ENCODE measurements at regions not wholly inside any gene's neighbourhood (a gene's known extent, or its start where the extent isn't known, plus 50 kb on each side); places are given as distances from the start of the nearest gene placed in this dataset.

DNA sequence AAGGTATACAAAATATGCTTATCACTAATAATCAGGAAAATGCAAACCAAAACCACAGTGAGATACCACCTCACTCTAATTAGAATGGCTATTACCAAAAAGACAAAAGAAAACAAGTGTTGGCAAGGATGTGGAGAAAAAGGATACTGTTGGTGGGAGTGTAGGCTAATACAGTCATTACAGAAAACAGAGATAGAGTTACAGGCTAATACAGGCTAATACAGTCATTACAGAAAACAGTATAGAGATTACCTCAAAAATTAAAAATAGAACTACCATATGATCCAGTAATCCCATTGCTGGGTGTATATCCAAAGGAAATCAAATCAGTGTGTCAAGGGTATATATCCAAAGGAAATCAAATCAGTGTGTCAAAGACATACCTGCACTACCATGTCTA lies 238.4 kb downstream of the PLPP3 start:
- no peak for DNase-seq

- DNase-seq = no peak
Observed at GRCh38 chr1:56339786-56340465, 239.4 kb downstream of the PLPP3 start.

GRCh38 chr1:56339093-56339492 lies 240.3 kb downstream of the PLPP3 start:
- no peak for DNase-seq

DNA sequence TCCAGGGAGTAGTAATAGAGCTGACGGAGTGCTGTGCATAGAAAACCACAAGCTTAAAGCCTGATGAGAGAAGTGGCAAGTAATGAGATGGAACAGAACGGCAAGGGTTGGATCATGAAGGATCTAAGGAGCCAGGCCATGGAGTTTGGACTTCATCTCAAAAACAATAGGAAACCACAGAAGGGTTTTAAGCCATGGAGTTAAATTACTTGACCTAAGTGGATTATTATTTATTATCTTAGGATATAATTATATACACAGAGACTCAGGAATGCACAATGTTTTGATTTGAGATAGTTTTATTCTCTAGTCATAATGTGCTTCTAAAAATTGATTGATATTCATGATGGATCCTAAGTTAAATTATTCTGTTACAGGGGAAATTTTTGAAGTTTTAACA lies 242.4 kb downstream of the PLPP3 start:
- no peak for DNase-seq

GRCh38 chr1:56335394-56335793 lies 244.0 kb downstream of the PLPP3 start:
- DNase-seq = no peak

DNA sequence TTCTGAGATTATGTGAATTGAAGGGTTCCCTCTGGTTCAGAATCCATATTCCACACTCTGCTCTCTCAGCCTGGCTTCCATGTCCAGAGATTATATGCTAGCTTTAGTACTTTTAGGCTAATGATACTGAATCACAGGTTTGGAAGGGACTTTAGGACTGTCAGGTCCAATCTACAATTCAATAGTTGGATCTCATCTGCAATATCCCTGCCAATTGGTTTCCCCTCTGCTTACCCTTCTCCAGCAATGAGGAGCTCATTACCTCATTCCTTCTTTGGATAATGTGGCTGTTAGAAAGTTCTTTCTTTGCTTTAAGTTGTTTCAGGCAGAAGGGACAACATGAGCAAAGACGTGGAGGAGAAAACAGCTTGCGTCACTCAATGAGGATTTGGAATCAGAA lies 245.3 kb downstream of the PLPP3 start:
- no peak for DNase-seq

DNA sequence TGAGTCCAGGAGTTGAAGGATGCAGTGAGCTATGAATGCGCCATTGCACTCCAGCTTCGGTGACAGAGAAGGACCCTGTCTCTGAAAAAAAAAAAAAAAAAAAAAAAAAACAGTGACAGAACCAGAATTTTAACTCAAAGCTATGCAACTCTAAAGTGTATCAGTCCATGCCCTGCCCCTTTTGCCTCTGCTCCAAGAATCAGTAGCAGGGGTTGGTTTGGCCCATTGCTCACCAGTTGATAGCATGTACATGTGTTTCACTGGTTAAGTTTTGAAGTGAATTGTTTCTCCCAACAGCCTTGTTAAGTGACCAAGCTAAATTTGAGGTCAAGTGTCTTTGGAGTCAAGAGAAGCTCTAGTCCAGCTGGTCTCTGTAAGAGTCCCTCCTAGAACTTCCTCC lies 245.9 kb downstream of the PLPP3 start:
- no peak for DNase-seq

- DNase-seq = peak; percentile 85 to 93 (median 87)
Observed at GRCh38 chr1:56331892-56332567, 247.3 kb downstream of the PLPP3 start.

DNA sequence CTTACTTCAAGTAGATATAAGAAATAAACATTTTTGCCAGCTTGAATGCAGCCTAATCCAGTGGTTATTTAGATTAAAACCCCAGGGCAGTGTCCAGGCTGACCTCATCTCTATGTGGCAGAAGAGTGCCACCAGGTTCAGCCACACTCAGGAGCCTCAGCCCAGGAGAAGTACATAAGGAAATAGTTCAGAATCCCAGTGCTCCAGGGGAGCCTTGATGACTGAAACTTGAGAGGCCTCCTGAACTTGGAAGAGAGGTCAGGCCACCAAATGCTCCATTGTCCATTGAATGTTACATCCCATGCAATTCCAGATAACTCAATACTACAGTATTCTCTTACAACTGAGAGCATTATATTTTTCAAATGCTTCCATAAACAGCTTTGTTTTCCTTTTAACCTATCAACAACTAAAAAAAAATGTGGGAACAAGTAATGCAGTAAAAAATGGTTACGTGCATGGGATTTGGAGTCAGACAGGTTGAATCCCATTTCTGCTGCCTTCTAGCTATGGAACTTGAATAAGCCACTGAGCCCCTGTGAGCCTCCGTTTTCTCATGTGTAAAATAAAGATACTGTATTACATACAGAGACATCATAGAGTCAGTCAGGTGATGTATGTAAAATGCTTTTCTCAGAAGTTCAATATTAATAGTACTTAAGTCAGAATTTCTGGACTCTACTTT lies 248.0 kb downstream of the PLPP3 start:
- DNase-seq = no peak

- DNase-seq = peak; percentile 80 to 95 (median 93)
Observed at GRCh38 chr1:56330391-56331026, 248.9 kb downstream of the PLPP3 start.

GRCh38 chr1:56329970-56330369 lies 249.4 kb downstream of the PLPP3 start:
- DNase-seq = peak; percentile 47 to 74 (median 73)

GRCh38 chr1:56327195-56327594 lies 252.2 kb downstream of the PLPP3 start:
- no peak for DNase-seq

GRCh38 chr1:56326056-56326455 lies 253.3 kb downstream of the PLPP3 start:
- no peak for DNase-seq

DNA sequence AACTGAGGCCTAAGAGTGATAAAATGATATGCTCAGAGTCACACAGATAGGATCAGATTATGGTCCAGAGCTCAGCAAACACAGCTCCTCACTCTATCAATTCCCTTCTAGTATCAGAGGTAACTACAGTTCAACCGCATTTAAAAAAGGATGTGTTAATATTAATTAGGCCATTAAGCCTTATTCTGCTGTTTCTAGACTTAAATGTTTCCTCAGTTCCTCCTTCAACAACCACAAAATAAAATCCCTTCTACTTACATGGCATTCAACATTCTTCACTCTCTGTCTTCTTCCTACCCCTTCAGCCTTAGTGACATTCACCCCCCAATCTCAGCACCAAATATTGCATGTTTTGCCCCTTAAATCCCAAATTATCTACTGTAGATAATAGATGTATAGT lies 254.9 kb downstream of the PLPP3 start:
- DNase-seq = no peak

DNA sequence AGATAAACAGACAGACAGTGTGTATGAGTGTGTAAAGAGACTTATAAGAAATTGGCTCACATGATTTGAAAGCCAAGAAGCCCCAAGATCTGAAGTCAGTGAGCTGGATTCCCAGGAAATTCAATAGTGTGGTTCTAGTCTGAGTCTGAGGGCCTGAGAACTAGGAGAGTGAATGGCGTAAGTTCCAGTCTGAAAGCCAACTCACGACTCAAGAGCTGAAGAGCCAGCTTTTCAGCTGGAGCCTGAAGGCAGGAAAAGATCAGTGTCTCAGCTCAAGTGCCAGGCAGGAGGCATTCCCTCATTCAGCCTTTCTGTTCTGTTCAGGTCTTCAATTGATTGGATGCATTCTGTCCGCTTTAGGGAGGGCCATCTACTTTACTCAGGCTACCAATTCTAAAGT lies 257.2 kb downstream of the PLPP3 start:
- no peak for DNase-seq

GRCh38 chr1:56321150-56321490 lies 258.2 kb downstream of the PLPP3 start:
- DNase-seq = no peak

DNA sequence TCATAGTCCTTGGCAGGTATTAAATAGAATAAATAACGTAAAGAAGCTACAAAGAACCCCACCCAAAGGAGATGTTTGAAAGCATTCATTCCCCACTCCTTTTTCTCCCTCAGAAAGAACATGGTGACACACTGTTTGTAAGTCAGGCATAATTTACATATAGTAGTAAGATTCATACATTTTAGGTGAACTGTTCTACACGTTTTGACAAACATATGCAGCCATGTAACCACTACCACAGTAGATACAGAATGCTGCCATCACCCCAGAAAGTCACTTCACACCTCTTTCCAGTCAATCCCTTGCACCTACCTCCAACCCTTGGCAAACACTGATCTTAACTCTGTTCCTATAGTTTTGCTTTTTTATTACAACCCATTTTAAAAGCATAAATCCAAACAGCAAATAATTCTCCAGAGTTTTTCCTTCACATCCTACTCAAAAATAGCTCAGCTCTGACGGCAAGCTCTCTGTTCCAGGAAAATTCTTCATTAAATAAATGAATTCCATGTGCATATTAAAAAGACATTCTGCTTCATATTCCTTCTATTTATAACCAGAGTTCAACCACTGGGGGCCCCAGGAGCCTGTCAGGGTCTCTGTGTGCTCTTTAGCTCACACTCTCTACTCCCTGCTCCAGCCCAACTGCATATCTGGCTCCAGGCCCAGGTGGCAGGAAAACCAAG lies 258.8 kb downstream of the PLPP3 start:
- no peak for DNase-seq

GRCh38 chr1:56317722-56318121 lies 261.6 kb downstream of the PLPP3 start:
- DNase-seq = no peak

DNA sequence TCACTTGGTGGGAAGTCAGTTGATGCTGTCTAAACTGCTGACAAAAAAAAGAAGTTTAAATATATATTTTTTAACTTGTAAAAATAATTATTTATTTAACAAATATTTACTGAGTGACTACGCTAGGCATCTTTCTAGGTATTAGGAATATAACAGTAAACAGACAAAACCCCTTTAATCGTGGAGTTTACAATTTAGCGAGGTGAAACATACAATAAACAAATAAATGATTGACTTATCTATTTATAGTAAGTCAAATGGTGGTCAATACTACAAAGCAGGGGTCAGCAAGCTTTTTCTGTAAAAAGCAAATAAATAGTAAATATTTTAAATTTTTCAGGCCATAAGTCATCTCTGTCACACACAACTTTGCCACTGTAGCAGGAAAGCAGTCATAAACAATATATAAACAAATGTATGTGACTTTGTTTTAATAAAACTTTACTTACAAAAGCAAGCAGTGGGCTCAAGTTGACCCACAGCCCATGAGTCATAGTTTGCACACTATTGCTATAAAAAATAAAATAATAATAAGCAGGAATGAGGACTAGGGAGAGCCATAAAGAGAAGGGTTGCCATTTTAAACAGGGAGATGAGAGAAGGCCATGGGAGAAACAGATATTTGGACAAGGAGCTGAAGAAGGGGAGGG lies 263.9 kb downstream of the PLPP3 start:
- no peak for DNase-seq

DNA sequence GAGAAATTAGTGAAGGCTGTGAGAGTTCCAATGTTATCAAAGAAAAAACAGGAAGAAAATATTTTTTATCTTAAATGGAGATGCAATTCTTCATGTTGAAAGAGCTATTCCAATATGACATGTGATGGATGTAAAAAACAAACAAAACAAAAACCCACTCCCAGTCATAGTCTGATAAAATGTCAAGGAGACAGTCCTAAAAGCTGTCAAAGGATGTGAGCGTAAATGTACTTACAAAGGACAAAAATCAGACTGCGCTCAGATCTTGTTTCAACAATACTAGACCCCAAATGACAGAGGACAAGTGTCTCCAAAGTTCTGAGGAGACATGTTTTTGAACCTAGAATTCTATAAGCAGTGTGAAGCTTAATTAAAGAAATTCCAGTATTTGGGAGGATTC lies 265.8 kb downstream of the PLPP3 start:
- DNase-seq = no peak

GRCh38 chr1:56311766-56312165 lies 267.6 kb downstream of the PLPP3 start:
- no peak for DNase-seq

DNA sequence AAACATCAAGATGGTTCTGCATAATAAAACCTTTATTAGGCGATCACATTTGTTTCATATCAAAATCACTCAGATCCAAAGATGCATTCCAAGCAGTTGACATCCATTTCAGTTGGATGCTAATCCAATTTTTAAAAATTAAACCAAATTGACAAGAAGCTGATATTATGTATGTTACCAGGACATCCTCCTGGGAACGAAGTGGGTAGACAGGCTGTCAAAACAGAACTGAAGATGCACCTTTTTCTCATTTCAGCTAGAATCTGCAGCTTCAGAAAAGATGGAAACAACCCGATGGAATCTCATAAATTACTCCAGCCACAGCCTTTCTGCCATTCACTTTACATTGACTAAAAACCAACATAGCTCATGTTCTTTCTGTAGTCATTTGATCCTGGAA lies 268.4 kb downstream of the PLPP3 start:
- no peak for DNase-seq

GRCh38 chr1:56309065-56309464 lies 270.3 kb downstream of the PLPP3 start:
- no peak for DNase-seq
